ENCODE measurements at regions not wholly inside any gene's neighbourhood (a gene's known extent, or its start where the extent isn't known, plus 50 kb on each side); places are given as distances from the start of the nearest gene placed in this dataset.
"Not testable (repeated sequence)": the region's sequence is repeated elsewhere in the genome, so short reads cannot be mapped to it uniquely, and the experiment has no call there.

- H3K9me3 ChIP-seq; ATAC-seq (ENCODE audit: insufficient number of reproducible peaks, low FRiP score, low read depth): not testable (repeated sequence)
Observed at GRCh38 chr1:145505663-145506647, 80.6 kb upstream of the NBPF20 start.

GRCh38 chr1:145504834-145505413, 79.5 kb upstream of the NBPF20 start:
- H3K27me3 ChIP-seq (replicated peaks; ENCODE audit: insufficient read depth); H3K4me1 ChIP-seq (ENCODE audit: control insufficient read depth in 1 of 2, low read depth in 2 of 2); ATAC-seq (ENCODE audit: insufficient number of reproducible peaks, low FRiP score, low read depth); H3K9me3 ChIP-seq; H3K36me3 ChIP-seq; H3K4me3 ChIP-seq; DNase-seq (ENCODE audit: low spot score); H3K27ac ChIP-seq: not testable (repeated sequence)

More at GRCh38 chr1:145505663-145506647, 80.6 kb upstream of the NBPF20 start:
- H3K4me3 ChIP-seq; H3K27me3 ChIP-seq (replicated peaks; ENCODE audit: insufficient read depth); H3K4me1 ChIP-seq (ENCODE audit: control insufficient read depth in 1 of 2, low read depth in 2 of 2); H3K36me3 ChIP-seq; H3K27ac ChIP-seq; DNase-seq (ENCODE audit: low spot score): not testable (repeated sequence)

DNA sequence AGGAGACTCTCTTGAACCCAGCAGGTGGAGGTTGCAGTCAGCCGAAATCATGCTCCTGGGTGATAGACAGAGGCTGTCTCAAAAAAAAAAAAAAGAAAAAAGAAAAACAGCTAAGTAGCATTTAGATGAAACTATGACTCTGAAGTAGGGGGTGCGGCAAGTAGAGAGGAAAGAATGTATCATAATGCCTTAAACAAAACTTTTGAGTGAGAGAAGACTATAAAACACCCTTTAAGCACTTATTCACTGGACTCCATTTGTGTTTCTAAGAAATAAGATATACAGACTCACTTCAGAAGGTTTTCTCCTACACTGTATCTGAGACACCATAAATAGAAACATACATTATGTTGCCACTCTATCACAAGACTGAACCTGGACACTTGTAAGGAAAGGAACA, 78.9 kb upstream of the NBPF20 start:
- H3K36me3 ChIP-seq; H3K27ac ChIP-seq; DNase-seq (ENCODE audit: low spot score); ATAC-seq (ENCODE audit: insufficient number of reproducible peaks, low FRiP score, low read depth); H3K4me3 ChIP-seq; H3K4me1 ChIP-seq (ENCODE audit: control insufficient read depth in 1 of 2, low read depth in 2 of 2); H3K9me3 ChIP-seq; H3K27me3 ChIP-seq (replicated peaks; ENCODE audit: insufficient read depth): not testable (repeated sequence)

GRCh38 chr1:145500251-145500650, 74.8 kb upstream of the NBPF20 start:
- not testable (repeated sequence) for H3K27ac ChIP-seq; H3K9me3 ChIP-seq; H3K4me3 ChIP-seq; ATAC-seq (ENCODE audit: insufficient number of reproducible peaks, low FRiP score, low read depth); H3K4me1 ChIP-seq (ENCODE audit: control insufficient read depth in 1 of 2, low read depth in 2 of 2); DNase-seq (ENCODE audit: low spot score); H3K27me3 ChIP-seq (replicated peaks; ENCODE audit: insufficient read depth); H3K36me3 ChIP-seq

DNA sequence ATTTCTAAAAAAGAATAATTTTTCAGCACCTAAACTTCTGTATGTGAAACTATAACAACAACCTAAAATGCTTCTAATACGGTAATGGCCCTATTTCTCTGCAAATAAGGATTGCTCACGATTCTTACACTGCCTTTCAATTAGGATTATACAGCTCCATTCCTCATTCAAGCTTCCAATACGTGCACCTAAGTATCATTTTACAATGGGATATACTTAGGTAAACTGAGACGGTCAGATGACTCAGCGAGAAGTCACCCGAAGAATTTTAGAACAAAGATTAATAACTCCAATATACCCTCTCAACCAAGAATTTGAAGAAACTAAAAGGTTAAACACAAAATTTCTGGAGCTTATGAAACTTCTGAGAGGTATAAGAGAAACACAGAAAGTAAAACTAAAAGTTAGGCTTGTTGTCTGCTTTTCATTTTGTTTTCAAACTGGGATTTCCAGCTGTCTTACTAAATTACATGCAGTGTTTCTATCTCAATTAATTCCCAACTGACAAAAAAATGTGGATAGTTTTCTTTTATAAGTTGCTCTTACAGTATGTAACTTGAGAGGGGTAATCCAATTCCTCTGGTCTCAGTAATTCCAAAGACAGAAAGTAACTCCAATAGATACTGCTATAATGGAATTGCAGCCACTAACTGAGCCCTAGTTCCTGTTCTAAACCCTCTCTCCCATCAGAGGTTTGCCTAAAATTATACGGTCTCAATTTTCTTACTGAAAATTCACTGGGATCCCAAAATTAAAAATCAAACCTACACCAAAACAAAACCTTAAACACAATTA, 69.9 kb upstream of the NBPF20 start:
- ATAC-seq (ENCODE audit: insufficient number of reproducible peaks, low FRiP score, low read depth); H3K4me3 ChIP-seq; H3K4me1 ChIP-seq (ENCODE audit: control insufficient read depth in 1 of 2, low read depth in 2 of 2); DNase-seq (ENCODE audit: low spot score); H3K9me3 ChIP-seq; H3K27me3 ChIP-seq (replicated peaks; ENCODE audit: insufficient read depth); H3K27ac ChIP-seq; H3K36me3 ChIP-seq: not testable (repeated sequence)

GRCh38 chr1:145488193-145488933, 63.0 kb upstream of the NBPF20 start:
- H3K4me1 ChIP-seq (ENCODE audit: control insufficient read depth in 1 of 2, low read depth in 2 of 2); H3K27me3 ChIP-seq (replicated peaks; ENCODE audit: insufficient read depth); H3K9me3 ChIP-seq; ATAC-seq (ENCODE audit: insufficient number of reproducible peaks, low FRiP score, low read depth); H3K27ac ChIP-seq; DNase-seq (ENCODE audit: low spot score); H3K4me3 ChIP-seq; H3K36me3 ChIP-seq: not testable (repeated sequence)

DNA sequence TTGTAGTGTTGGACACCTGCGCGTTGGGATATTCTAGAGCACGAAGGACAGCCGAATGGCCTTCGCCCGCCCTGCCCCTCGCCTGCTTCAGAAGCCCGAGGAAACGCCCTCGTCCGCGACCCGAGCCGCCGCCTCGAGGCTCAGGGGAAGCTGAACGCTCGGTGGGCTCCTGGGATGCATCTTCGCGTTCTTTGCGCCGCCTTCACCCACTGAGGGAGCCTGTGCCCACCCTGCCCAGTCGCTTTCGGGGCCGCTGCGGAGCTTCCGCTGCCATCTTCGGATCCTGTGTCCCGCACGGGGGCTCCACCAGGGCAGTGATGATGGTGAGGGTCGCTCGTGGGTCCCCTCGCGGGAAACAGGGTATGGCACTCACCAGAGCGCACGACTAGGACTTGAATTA, 61.8 kb upstream of the NBPF20 start:
- not testable (repeated sequence) for H3K27me3 ChIP-seq (replicated peaks; ENCODE audit: insufficient read depth); H3K27ac ChIP-seq; DNase-seq (ENCODE audit: low spot score); H3K4me1 ChIP-seq (ENCODE audit: control insufficient read depth in 1 of 2, low read depth in 2 of 2); ATAC-seq (ENCODE audit: insufficient number of reproducible peaks, low FRiP score, low read depth); H3K36me3 ChIP-seq; H3K9me3 ChIP-seq
- peak overlapping the region; percentile 57 for H3K4me3 ChIP-seq

DNA sequence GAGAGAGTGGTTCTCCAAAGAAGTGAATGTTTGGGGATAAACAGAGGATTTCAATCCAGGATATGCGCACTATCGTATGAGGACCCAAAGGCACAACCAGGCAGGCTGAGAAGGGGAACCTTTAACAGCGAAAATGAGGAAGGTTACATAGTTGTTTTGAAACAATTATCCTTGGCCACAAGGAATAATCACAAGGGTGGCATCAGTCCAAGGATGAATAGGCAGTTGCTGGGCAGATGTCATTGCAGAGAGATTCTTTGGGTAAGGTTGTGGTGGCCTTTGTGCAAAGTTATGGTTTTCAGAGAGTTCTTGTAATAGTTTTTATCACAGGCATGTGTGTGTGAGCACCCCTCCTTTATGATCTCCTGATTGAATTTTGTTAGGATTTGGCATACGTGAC, 58.9 kb upstream of the NBPF20 start:
- H3K9me3 ChIP-seq; H3K27ac ChIP-seq; ATAC-seq (ENCODE audit: insufficient number of reproducible peaks, low FRiP score, low read depth); H3K4me1 ChIP-seq (ENCODE audit: control insufficient read depth in 1 of 2, low read depth in 2 of 2); H3K27me3 ChIP-seq (replicated peaks; ENCODE audit: insufficient read depth); H3K36me3 ChIP-seq; H3K4me3 ChIP-seq; DNase-seq (ENCODE audit: low spot score): not testable (repeated sequence)

DNA sequence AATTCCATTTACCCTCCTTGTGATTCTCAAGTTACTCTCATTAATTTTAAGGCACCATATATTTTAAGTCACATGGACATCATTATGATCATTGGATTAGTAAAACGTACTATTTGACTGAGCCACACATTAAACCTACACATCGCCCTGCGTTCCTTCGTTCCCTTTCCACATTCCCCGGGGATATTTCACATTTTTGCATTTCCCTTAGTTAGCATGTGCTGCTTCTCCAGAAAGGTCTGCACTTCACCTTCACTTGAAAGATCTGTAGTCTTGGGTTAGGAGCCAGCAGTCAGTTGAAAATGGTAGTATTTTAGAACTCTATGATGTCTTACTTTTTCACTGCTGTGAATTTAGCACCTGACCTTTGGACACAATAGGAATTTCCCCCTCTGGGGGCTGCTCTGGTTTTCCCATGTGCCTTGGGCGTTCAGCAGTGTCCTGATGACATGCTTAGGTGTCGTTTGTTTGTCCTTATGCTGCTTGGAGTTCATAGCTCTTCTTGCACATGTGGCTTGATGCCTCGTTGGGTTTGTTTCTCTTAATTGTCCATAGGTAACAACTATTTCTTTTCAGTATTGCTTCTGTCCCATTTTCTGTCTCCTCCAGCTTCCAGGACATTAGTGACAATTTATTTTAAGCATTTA, 56.9 kb upstream of the NBPF20 start:
- not testable (repeated sequence) for ATAC-seq (ENCODE audit: insufficient number of reproducible peaks, low FRiP score, low read depth); DNase-seq (ENCODE audit: low spot score)

DNA sequence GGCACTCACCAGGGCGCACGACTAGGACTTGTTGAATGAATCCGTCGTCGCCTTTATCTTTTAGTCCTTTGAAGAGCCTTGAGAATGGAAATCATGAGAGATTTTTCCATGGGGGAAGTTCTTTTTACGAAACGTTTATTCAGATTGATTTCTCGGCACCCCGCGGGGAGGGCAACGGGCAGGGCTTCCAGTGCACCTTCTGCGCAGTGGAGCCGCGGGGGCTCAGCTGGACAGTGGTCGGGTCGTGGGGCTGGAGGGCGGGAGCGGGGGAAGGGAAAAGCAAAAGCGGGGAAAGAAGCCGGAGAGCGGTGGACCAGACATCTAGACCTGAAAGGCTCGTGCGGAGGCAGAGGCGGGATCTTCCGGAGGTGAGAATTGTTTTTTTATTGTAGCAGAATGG, 50.6 kb upstream of the NBPF20 start:
- H3K4me3 ChIP-seq, result peak overlapping the region; percentile 54
- ATAC-seq (ENCODE audit: insufficient number of reproducible peaks, low FRiP score, low read depth); H3K4me1 ChIP-seq (ENCODE audit: control insufficient read depth in 1 of 2, low read depth in 2 of 2); H3K27me3 ChIP-seq (replicated peaks; ENCODE audit: insufficient read depth); H3K9me3 ChIP-seq; H3K36me3 ChIP-seq; DNase-seq (ENCODE audit: low spot score); H3K27ac ChIP-seq: not testable (repeated sequence)

More for the DNA sequence above, 56.9 kb upstream of the NBPF20 start:
- not testable (repeated sequence) for H3K27ac ChIP-seq; H3K27me3 ChIP-seq (replicated peaks; ENCODE audit: insufficient read depth); H3K9me3 ChIP-seq; H3K4me1 ChIP-seq (ENCODE audit: control insufficient read depth in 1 of 2, low read depth in 2 of 2); H3K36me3 ChIP-seq; H3K4me3 ChIP-seq

DNA sequence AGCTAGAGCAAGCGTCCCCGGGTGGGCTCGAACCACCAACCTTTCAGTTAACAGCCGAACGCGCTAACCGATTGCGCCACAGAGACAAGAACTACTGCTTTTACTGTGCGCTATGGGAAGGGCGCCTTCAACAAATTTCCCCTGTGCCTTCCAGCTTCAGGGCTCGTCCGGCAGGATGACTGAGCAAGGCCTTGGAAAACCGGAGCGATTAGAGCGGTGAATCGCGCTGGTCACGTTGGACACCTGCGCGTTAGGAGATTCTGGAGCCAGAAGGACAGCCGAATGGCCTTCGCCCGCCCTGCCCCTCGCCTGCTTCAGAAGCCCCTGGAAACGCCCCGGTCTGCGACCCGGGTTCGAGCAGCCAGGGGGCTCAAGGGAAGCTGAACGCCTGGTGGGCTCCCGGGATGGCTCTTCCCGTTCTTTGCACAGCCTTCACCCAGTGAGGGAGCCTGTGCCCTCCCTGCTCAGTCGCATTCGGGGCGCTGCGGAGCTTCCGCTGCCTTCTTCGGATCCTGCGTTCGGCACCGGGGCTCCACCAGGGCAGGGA, 50.0 kb upstream of the NBPF20 start:
- peak overlapping the region; percentile 54 for H3K4me3 ChIP-seq
- not testable (repeated sequence) for H3K4me1 ChIP-seq (ENCODE audit: control insufficient read depth in 1 of 2, low read depth in 2 of 2); ATAC-seq (ENCODE audit: insufficient number of reproducible peaks, low FRiP score, low read depth); H3K27ac ChIP-seq; H3K36me3 ChIP-seq; H3K27me3 ChIP-seq (replicated peaks; ENCODE audit: insufficient read depth); H3K9me3 ChIP-seq; DNase-seq (ENCODE audit: low spot score)

Measured in thoracic aorta (tissue), 2 donors.